ENCODE measurements at regions not wholly inside any gene's neighbourhood (a gene's known extent, or its start where the extent isn't known, plus 50 kb on each side); places are given as distances from the start of the nearest gene placed in this dataset.

GRCh38 chr9:79247021-79247420, 324.7 kb upstream of the TLE4 start:
- DNase-seq = no peak

GRCh38 chr9:79250806-79251205, 321.0 kb upstream of the TLE4 start:
- DNase-seq = no peak

- no peak for DNase-seq
Measured at GRCh38 chr9:79254900-79255650, 316.7 kb upstream of the TLE4 start.

GRCh38 chr9:79255651-79256260, 316.0 kb upstream of the TLE4 start:
- no peak for DNase-seq

GRCh38 chr9:79256691-79257213, 315.0 kb upstream of the TLE4 start:
- no peak for DNase-seq

GRCh38 chr9:79257228-79257781, 314.5 kb upstream of the TLE4 start:
- no peak for DNase-seq

GRCh38 chr9:79257790-79258351, 313.9 kb upstream of the TLE4 start:
- DNase-seq = no peak

- no peak for DNase-seq
Measured at GRCh38 chr9:79259858-79260257, 311.9 kb upstream of the TLE4 start.

- DNase-seq = no peak
Measured at GRCh38 chr9:79263628-79264027, 308.1 kb upstream of the TLE4 start.

GRCh38 chr9:79264041-79264440, 307.7 kb upstream of the TLE4 start:
- DNase-seq = no peak

GRCh38 chr9:79264511-79265355, 307.0 kb upstream of the TLE4 start:
- no peak for DNase-seq

- no peak for DNase-seq
Measured at GRCh38 chr9:79266986-79267385, 304.8 kb upstream of the TLE4 start.

GRCh38 chr9:79268806-79269205, 303.0 kb upstream of the TLE4 start:
- no peak for DNase-seq

- no peak for DNase-seq
Measured at GRCh38 chr9:79273311-79273710, 298.5 kb upstream of the TLE4 start.

GRCh38 chr9:79279356-79279755, 292.4 kb upstream of the TLE4 start:
- no peak for DNase-seq

GRCh38 chr9:79280691-79281090, 291.1 kb upstream of the TLE4 start:
- no peak for DNase-seq

GRCh38 chr9:79284081-79284480, 287.7 kb upstream of the TLE4 start:
- no peak for DNase-seq

GRCh38 chr9:79286992-79287707, 284.6 kb upstream of the TLE4 start:
- no peak for DNase-seq

GRCh38 chr9:79287708-79288290, 284.0 kb upstream of the TLE4 start:
- DNase-seq = no peak

- no peak for DNase-seq
Measured at GRCh38 chr9:79289856-79290255, 281.9 kb upstream of the TLE4 start.

GRCh38 chr9:79292731-79293280, 279.0 kb upstream of the TLE4 start:
- no peak for DNase-seq

- no peak for DNase-seq
Measured at GRCh38 chr9:79300068-79300467, 271.7 kb upstream of the TLE4 start.
